ENCODE measurements at regions not wholly inside any gene's neighbourhood (a gene's known extent, or its start where the extent isn't known, plus 50 kb on each side); places are given as distances from the start of the nearest gene placed in this dataset.
A peak's percentile ranks its signal among the peaks of the same experiment; 100 is the strongest.
"Not testable (repeated sequence)": the region's sequence is repeated elsewhere in the genome, so short reads cannot be mapped to it uniquely, and the experiment has no call there.

DNA sequence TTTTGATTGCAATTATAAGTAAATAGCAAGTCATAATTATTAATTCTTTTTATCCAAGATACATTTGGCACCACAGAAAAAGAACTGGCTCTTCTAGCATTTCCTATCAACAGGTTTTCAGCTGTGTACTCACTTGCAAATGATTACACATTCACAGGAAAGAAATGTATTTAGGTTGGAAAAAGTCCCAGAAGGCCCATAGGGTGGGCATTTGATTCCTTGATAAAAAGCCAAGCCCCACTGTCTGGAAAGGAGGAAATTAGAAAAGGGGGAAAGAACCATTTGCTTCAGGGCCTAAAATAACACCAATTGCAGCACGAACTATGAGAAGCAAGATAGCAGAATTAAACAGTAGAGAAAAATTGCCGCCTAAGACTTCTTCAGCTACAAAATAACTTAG, 80.8 kb upstream of the COL1A2 start:
- no peak for DNase-seq (ENCODE audit: low read depth)
- no peak overlapping the region for H3K4me3 ChIP-seq (ENCODE audit: control insufficient read depth, low read depth, low read length)
- TF ChIP-seq CTCF (IDR thresholded peaks at IDR 0.05; ENCODE audit: control insufficient read depth, insufficient read depth, low read depth, low read length, missing control alignments), result no peak

- DNase-seq (ENCODE audit: low read depth), result no peak
- H3K4me3 ChIP-seq (ENCODE audit: control insufficient read depth, low read depth, low read length), result no peak overlapping the region
- no peak for TF ChIP-seq CTCF (IDR thresholded peaks at IDR 0.05; ENCODE audit: control insufficient read depth, insufficient read depth, low read depth, low read length, missing control alignments)
Observed at GRCh38 chr7:94314413-94315410, 80.0 kb upstream of the COL1A2 start.

DNA sequence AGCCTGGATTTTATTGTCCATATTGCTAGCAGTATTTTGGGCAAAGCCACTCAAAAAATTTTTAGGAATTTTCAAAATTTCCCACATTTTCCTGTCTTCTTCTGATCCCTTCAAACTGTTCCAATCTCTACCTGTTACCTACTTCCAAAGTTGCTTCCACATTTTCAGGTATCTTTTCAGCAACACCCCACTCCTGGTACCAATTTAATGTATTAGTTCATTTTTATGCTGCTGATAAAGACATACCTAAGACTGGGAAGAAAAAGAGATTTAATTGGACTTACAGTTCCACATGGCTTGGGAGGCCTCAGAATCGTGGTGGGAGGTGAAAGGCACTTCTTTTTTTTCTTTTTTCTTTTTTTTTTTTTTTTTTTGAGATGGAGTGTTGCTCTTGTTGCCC, 73.6 kb upstream of the COL1A2 start:
- DNase-seq (ENCODE audit: low read depth), result not testable (repeated sequence)

DNA sequence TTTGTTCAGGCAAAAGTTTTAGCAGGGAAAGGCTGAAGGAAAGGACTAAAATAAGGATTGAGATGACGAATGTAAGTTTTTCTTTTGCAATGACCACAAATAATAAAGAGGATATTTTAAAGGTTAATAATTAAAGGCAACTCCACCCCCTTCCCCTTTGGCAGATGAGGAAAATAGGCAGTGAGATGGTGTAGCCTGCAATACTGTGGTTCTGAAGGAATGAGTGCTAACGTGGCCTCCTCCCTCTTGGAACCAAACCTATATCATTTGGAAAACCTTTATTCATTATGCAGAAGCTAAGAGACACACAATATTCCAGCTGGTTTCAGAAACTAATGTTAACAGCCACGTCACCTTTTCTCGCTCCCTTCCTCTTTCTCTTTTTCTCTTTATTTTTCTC, 70.9 kb upstream of the COL1A2 start:
- TF ChIP-seq CTCF (IDR thresholded peaks at IDR 0.05; ENCODE audit: control insufficient read depth, insufficient read depth, low read depth, low read length, missing control alignments), result no peak
- H3K4me3 ChIP-seq (ENCODE audit: control insufficient read depth, low read depth, low read length), result no peak overlapping the region
- DNase-seq (ENCODE audit: low read depth), result no peak

More for the DNA sequence above, 73.6 kb upstream of the COL1A2 start:
- H3K4me3 ChIP-seq (ENCODE audit: control insufficient read depth, low read depth, low read length), result not testable (repeated sequence)

DNA sequence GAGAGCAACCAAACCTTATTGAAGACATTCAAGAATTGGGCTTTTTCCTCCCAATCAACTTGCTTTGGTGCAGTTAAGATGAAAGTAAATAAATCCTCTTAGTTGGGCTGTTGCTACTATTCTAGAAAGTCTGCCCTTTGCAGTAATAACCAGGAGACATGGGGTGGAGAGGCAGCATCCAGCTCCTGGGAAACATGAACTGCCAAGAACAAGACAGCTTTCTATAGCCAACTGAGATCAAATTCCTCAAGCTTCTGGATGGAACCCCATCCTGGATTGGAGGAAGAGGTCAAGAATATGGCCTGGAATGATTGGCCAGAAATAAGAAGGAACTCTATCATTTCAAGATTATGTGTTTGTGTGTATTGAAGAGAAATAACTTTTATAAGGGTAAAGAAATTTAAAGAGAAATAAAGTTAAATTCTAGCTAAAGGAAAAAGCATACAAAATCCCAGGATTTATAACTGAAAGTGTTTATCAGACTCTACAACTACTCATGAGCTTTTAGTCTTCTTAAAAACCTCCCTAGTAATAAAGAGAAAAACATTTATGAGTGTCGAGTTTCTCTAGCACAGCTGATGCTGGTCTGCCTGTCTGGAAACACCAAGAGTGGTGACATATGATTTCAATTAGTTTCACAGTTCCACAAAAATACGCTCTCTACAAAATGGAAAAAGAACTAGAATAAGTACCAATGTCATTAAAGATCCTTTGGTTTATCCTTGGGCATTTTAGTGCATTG, 70.1 kb upstream of the COL1A2 start:
- H3K4me3 ChIP-seq (ENCODE audit: control insufficient read depth, low read depth, low read length), result no peak overlapping the region
- no peak for TF ChIP-seq CTCF (IDR thresholded peaks at IDR 0.05; ENCODE audit: control insufficient read depth, insufficient read depth, low read depth, low read length, missing control alignments)
- DNase-seq (ENCODE audit: low read depth), result peak; percentile 64

DNA sequence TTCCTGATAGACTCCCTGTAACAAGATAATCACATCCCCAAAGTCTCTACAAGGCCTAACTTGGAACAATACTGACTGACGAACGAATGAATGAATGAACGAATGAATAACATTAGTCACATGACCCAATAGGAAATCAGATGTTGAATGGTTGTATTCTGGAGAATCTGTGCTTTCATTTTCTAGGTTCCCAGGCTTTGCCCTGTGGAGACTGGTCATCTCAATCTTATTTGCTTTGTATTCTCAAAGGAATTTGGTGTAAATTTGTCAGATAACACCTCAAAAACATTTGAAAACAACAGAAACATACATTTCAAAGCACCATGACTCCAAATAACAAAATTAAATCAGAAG, 69.6 kb upstream of the COL1A2 start:
- DNase-seq (ENCODE audit: low read depth), result no peak
- no peak for TF ChIP-seq CTCF (IDR thresholded peaks at IDR 0.05; ENCODE audit: control insufficient read depth, insufficient read depth, low read depth, low read length, missing control alignments)
- H3K4me3 ChIP-seq (ENCODE audit: control insufficient read depth, low read depth, low read length), result no peak overlapping the region
